ENCODE measurements at regions not wholly inside any gene's neighbourhood (a gene's known extent, or its start where the extent isn't known, plus 50 kb on each side); places are given as distances from the start of the nearest gene placed in this dataset.

DNA sequence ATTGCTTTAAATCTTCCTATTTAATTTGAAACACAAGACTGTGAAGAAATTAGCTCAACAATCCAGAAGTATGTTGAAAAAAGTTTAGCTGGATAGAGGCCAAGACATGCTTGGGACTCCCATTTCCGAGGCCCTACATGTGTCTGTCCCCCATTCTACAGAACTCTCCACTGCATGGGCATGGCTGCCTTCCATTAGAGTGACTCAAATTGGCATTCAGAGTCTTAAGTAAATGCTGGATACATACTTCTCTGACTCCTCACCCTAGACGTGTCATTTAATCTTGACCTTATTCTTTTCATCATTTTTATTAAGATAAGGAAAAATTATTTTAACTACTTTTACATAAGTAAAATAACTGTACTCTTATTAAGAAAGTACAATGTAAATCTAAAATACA is 530.4 kb upstream of the CDH9 start:
- Histone ChIP-seq H2AFZ (ENCODE audit: low read depth, low read length) (no peak overlapping the region), H3K4ac (ENCODE audit: low read depth in 1 of 2, low read length in 2 of 2) (no peak overlapping the region), H2BK15ac (ENCODE audit: low read depth, poor library complexity, severe bottlenecking) (no peak overlapping the region), H3K36me3 (ENCODE audit: control insufficient read depth in 1 of 2, insufficient read depth in 2 of 2, low read depth in 1 of 2, low read length in 2 of 2) (no peaks in the 10 kb centered on the region), H3K14ac (ENCODE audit: low read length in 2 of 2) (no peak overlapping the region), H3K4me3 (ENCODE audit: insufficient read depth in 1 of 2, low read depth in 1 of 2, low read length in 2 of 2) (no peak overlapping the region), H2BK5ac (ENCODE audit: low read depth, low read length, poor library complexity, severe bottlenecking) (no peak overlapping the region), H4K8ac (ENCODE audit: low read length) (no peak overlapping the region), H4K91ac (ENCODE audit: low read length) (no peak overlapping the region), H3K27ac (ENCODE audit: low read length, poor library complexity, severe bottlenecking) (no peak overlapping the region), H2BK120ac (ENCODE audit: low read depth, low read length) (no peak overlapping the region), H3K9me3 (ENCODE audit: control insufficient read depth, low read length) (no peaks in the 10 kb centered on the region), H3K9ac (ENCODE audit: low read length) (no peak overlapping the region), H3K27me3 (ENCODE audit: control insufficient read depth in 1 of 2, insufficient read depth in 1 of 2, low read length in 2 of 2) (no peaks in the 10 kb centered on the region), H3K4me2 (ENCODE audit: low read length, poor library complexity, severe bottlenecking) (no peak overlapping the region), H3K79me1 (replicated peaks; ENCODE audit: low read length, poor library complexity, severe bottlenecking) (no peaks in the 10 kb centered on the region), H2BK12ac (ENCODE audit: low read length in 2 of 2) (no peak overlapping the region), H2AK5ac (ENCODE audit: low read length, severe bottlenecking) (no peak overlapping the region), H3K23ac (ENCODE audit: low read length in 2 of 2) (no peak overlapping the region), H3K4me1 (ENCODE audit: control insufficient read depth, insufficient read depth, low read depth, low read length) (no peaks in the 10 kb centered on the region), H3K18ac (ENCODE audit: low read depth in 1 of 2, low read length in 2 of 2) (no peak overlapping the region)
- no peak for DNase-seq
- WGBS = 85% methylated on average over 1 of the region's 2 CpGs

DNA sequence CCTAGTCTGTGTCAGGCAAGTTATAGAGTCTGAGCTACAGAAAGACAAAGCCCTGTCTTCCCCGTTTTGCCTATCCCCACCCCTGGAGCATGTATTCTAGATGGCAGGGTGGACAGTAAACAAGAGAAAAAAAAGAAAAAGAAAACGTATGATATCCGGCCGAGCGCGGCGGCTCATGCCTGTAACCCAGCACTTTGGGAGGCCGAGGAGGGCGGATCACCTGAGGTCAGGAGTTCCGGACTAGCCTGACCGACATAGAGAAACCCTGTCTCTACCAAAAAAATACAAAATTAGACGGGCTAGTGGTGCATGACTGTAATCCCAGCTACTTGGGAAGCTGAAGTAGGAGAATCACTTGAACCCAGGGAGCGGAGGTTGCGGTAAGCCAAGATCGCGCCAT is 523.0 kb upstream of the CDH9 start:
- no peaks in the 10 kb centered on the region for H3K4me1 ChIP-seq (ENCODE audit: control insufficient read depth, insufficient read depth, low read depth, low read length)
- H3K4me3 ChIP-seq (ENCODE audit: insufficient read depth in 1 of 2, low read depth in 1 of 2, low read length in 2 of 2) = no peak overlapping the region
- no peak overlapping the region for H3K14ac ChIP-seq (ENCODE audit: low read length in 2 of 2)
- no peak overlapping the region for H3K27ac ChIP-seq (ENCODE audit: low read length, poor library complexity, severe bottlenecking)
- no peaks in the 10 kb centered on the region for H3K9me3 ChIP-seq (ENCODE audit: control insufficient read depth, low read length)
- H2BK15ac ChIP-seq (ENCODE audit: low read depth, poor library complexity, severe bottlenecking) = no peak overlapping the region
- H3K4me2 ChIP-seq (ENCODE audit: low read length, poor library complexity, severe bottlenecking) = no peak overlapping the region
- H3K23ac ChIP-seq (ENCODE audit: low read length in 2 of 2) = no peak overlapping the region
- H4K8ac ChIP-seq (ENCODE audit: low read length) = no peak overlapping the region
- no peaks in the 10 kb centered on the region for H3K36me3 ChIP-seq (ENCODE audit: control insufficient read depth in 1 of 2, insufficient read depth in 2 of 2, low read depth in 1 of 2, low read length in 2 of 2)
- H4K91ac ChIP-seq (ENCODE audit: low read length) = no peak overlapping the region
- DNase-seq = no peak
- 92% methylated on average over 13 of the region's 16 CpGs for WGBS
- no peak overlapping the region for H3K9ac ChIP-seq (ENCODE audit: low read length)
- H3K4ac ChIP-seq (ENCODE audit: low read depth in 1 of 2, low read length in 2 of 2) = no peak overlapping the region
- H3K18ac ChIP-seq (ENCODE audit: low read depth in 1 of 2, low read length in 2 of 2) = no peak overlapping the region
- H2AFZ ChIP-seq (ENCODE audit: low read depth, low read length) = no peak overlapping the region
- H3K27me3 ChIP-seq (ENCODE audit: control insufficient read depth in 1 of 2, insufficient read depth in 1 of 2, low read length in 2 of 2) = no peaks in the 10 kb centered on the region
- H2BK120ac ChIP-seq (ENCODE audit: low read depth, low read length) = no peak overlapping the region
- no peak overlapping the region for H2BK5ac ChIP-seq (ENCODE audit: low read depth, low read length, poor library complexity, severe bottlenecking)
- no peak overlapping the region for H2AK5ac ChIP-seq (ENCODE audit: low read length, severe bottlenecking)
- no peaks in the 10 kb centered on the region for H3K79me1 ChIP-seq (replicated peaks; ENCODE audit: low read length, poor library complexity, severe bottlenecking)
- H2BK12ac ChIP-seq (ENCODE audit: low read length in 2 of 2) = no peak overlapping the region

- no peaks in the 10 kb centered on the region for H3K27me3 ChIP-seq (ENCODE audit: control insufficient read depth in 1 of 2, insufficient read depth in 1 of 2, low read length in 2 of 2)
- WGBS = 48% methylated on average over 2 of the region's 2 CpGs
Observed at GRCh38 chr5:27548484-27548883, 510.1 kb upstream of the CDH9 start.

DNA sequence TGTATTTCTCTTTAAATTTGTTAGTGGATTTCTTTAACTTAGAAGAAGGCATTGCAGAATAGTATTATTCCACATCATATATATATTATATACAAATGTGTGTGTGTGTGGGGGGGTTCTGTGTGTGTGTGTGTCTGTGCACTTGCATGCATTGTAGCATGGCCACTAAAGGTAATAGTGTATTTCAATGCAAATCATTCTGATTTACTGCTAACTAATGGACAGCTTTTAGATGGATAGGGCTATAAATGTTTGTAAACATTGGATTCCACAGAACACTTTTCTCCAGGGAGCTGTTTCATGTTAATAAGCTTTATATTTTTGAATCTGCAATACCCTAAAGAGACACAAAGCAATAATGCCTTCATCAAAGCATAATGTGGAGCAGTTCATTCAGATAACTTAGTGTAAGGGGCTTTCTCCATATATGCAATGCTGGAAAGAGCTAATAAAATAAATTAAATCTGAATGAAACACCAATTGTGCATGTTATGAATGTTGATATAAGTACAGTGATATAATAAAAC is 496.7 kb upstream of the CDH9 start:
- H3K9me3 ChIP-seq (ENCODE audit: control insufficient read depth, low read length) = peaks cover 7% of the 10 kb centered on the region
- H4K8ac ChIP-seq (ENCODE audit: low read length) = no peak overlapping the region

More at GRCh38 chr5:27548484-27548883, 510.1 kb upstream of the CDH9 start:
- Histone ChIP-seq H3K79me1 (replicated peaks; ENCODE audit: low read length, poor library complexity, severe bottlenecking) (no peaks in the 10 kb centered on the region), H4K8ac (ENCODE audit: low read length) (no peak overlapping the region), H2AK5ac (ENCODE audit: low read length, severe bottlenecking) (no peak overlapping the region), H2BK5ac (ENCODE audit: low read depth, low read length, poor library complexity, severe bottlenecking) (no peak overlapping the region), H2AFZ (ENCODE audit: low read depth, low read length) (no peak overlapping the region), H3K9me3 (ENCODE audit: control insufficient read depth, low read length) (peaks cover 5% of the 10 kb centered on the region), H3K27ac (ENCODE audit: low read length, poor library complexity, severe bottlenecking) (no peak overlapping the region), H3K4me1 (ENCODE audit: control insufficient read depth, insufficient read depth, low read depth, low read length) (no peaks in the 10 kb centered on the region), H3K14ac (ENCODE audit: low read length in 2 of 2) (no peak overlapping the region), H2BK120ac (ENCODE audit: low read depth, low read length) (no peak overlapping the region), H4K91ac (ENCODE audit: low read length) (no peak overlapping the region), H3K23ac (ENCODE audit: low read length in 2 of 2) (no peak overlapping the region), H2BK15ac (ENCODE audit: low read depth, poor library complexity, severe bottlenecking) (no peak overlapping the region), H3K4me3 (ENCODE audit: insufficient read depth in 1 of 2, low read depth in 1 of 2, low read length in 2 of 2) (no peak overlapping the region), H3K36me3 (ENCODE audit: control insufficient read depth in 1 of 2, insufficient read depth in 2 of 2, low read depth in 1 of 2, low read length in 2 of 2) (no peaks in the 10 kb centered on the region), H2BK12ac (ENCODE audit: low read length in 2 of 2) (no peak overlapping the region), H3K18ac (ENCODE audit: low read depth in 1 of 2, low read length in 2 of 2) (no peak overlapping the region), H3K4me2 (ENCODE audit: low read length, poor library complexity, severe bottlenecking) (no peak overlapping the region), H3K4ac (ENCODE audit: low read depth in 1 of 2, low read length in 2 of 2) (no peak overlapping the region), H3K9ac (ENCODE audit: low read length) (no peak overlapping the region)
- DNase-seq = no peak

More for the DNA sequence above, 496.7 kb upstream of the CDH9 start:
- Histone ChIP-seq H2AK5ac (ENCODE audit: low read length, severe bottlenecking) (no peak overlapping the region), H3K36me3 (ENCODE audit: control insufficient read depth in 1 of 2, insufficient read depth in 2 of 2, low read depth in 1 of 2, low read length in 2 of 2) (no peaks in the 10 kb centered on the region), H2BK120ac (ENCODE audit: low read depth, low read length) (no peak overlapping the region), H3K4me3 (ENCODE audit: insufficient read depth in 1 of 2, low read depth in 1 of 2, low read length in 2 of 2) (no peak overlapping the region), H3K18ac (ENCODE audit: low read depth in 1 of 2, low read length in 2 of 2) (no peak overlapping the region), H3K9ac (ENCODE audit: low read length) (no peak overlapping the region), H3K4ac (ENCODE audit: low read depth in 1 of 2, low read length in 2 of 2) (no peak overlapping the region), H2BK15ac (ENCODE audit: low read depth, poor library complexity, severe bottlenecking) (no peak overlapping the region), H3K79me1 (replicated peaks; ENCODE audit: low read length, poor library complexity, severe bottlenecking) (no peaks in the 10 kb centered on the region), H3K14ac (ENCODE audit: low read length in 2 of 2) (no peak overlapping the region), H3K23ac (ENCODE audit: low read length in 2 of 2) (no peak overlapping the region), H3K4me2 (ENCODE audit: low read length, poor library complexity, severe bottlenecking) (no peak overlapping the region), H2BK5ac (ENCODE audit: low read depth, low read length, poor library complexity, severe bottlenecking) (no peak overlapping the region), H3K27ac (ENCODE audit: low read length, poor library complexity, severe bottlenecking) (no peak overlapping the region), H3K4me1 (ENCODE audit: control insufficient read depth, insufficient read depth, low read depth, low read length) (no peaks in the 10 kb centered on the region), H4K91ac (ENCODE audit: low read length) (no peak overlapping the region), H2BK12ac (ENCODE audit: low read length in 2 of 2) (no peak overlapping the region), H2AFZ (ENCODE audit: low read depth, low read length) (no peak overlapping the region), H3K27me3 (ENCODE audit: control insufficient read depth in 1 of 2, insufficient read depth in 1 of 2, low read length in 2 of 2) (no peaks in the 10 kb centered on the region)
- no peak for DNase-seq
